Neuronal stem cell (in vitro differentiated cells): ENCODE measurements at regions not wholly inside any gene's neighbourhood (a gene's known extent, or its start where the extent isn't known, plus 50 kb on each side); places are given as distances from the start of the nearest gene placed in this dataset.
"Not testable (repeated sequence)": the region's sequence is repeated elsewhere in the genome, so short reads cannot be mapped to it uniquely, and the experiment has no call there.

ENCODE experiments used
- DNase-seq: peaks from one replicate; pipeline ENCODE4 v3.0.0-alpha.2; 2013; ENCODE audit warnings: low spot score
- H2AFZ ChIP-seq: one replicate; pipeline ENCODE4 v1.6.1; 2013; ENCODE audit warnings: mild to moderate bottlenecking, low read length, inconsistent platforms
- H2AK5ac ChIP-seq: 2 replicates; pipeline ENCODE4 v1.6.1; 2013; ENCODE audit warnings: low read depth, mild to moderate bottlenecking, inconsistent platforms, low read length, moderate library complexity, mixed read lengths
- H2BK120ac ChIP-seq: 2 replicates; pipeline ENCODE4 v1.6.1; 2013; ENCODE audit warnings: low read depth, mild to moderate bottlenecking, inconsistent platforms, low read length, moderate library complexity, mixed read lengths
- H2BK12ac ChIP-seq: one replicate; pipeline ENCODE4 v1.6.1; 2013; ENCODE audit warnings: low read length, inconsistent platforms
- H2BK15ac ChIP-seq: 2 replicates; pipeline ENCODE4 v1.6.1; 2013; ENCODE audit warnings: mild to moderate bottlenecking, low read length, inconsistent platforms, mixed read lengths
- H2BK5ac ChIP-seq: one replicate; pipeline ENCODE4 v1.6.1; 2013; ENCODE audit warnings: inconsistent platforms, mild to moderate bottlenecking, low read length, moderate library complexity
- H3K14ac ChIP-seq: one replicate; pipeline ENCODE4 v1.6.1; 2013; ENCODE audit warnings: low read length, inconsistent platforms
- H3K18ac ChIP-seq: 2 replicates; pipeline ENCODE4 v1.6.1; 2013; ENCODE audit warnings: low read length, inconsistent platforms
- H3K23ac ChIP-seq: 2 replicates; pipeline ENCODE4 v1.6.1; 2013; ENCODE audit warnings: low read depth, mild to moderate bottlenecking, mixed read lengths, low read length, inconsistent platforms; ENCODE audit not compliant: poor library complexity
- H3K27ac ChIP-seq: replicated peaks from 3 replicates; pipeline ENCODE4 v1.5.1; 2013; ENCODE audit warnings: low read length, inconsistent platforms
- H3K27me3 ChIP-seq, 3 experiments: 2 replicates each; pipeline ENCODE4 v1.6.1; 2013; ENCODE audit warnings: low read length in 3 of 3, mild to moderate bottlenecking in 2 of 3, inconsistent platforms in 1 of 3, low read depth in 1 of 3, mixed read lengths in 1 of 3, moderate library complexity in 1 of 3; ENCODE audit not compliant: control insufficient read depth in 3 of 3, insufficient read depth in 3 of 3
- H3K36me3 ChIP-seq, 2 donors: replicated peaks in 1 of 2; 2 replicates each; pipeline ENCODE4 v1.6.1; 2013; ENCODE audit warnings: low read length in 2 of 2; ENCODE audit not compliant: control insufficient read depth in 2 of 2, insufficient read depth in 2 of 2
- H3K4ac ChIP-seq: 2 replicates; pipeline ENCODE4 v1.6.1; 2013; ENCODE audit warnings: inconsistent platforms, mild to moderate bottlenecking, low read length, moderate library complexity
- H3K4me1 ChIP-seq, 2 donors: 1 replicate in 1 of 2; 2 replicates in 1 of 2; pipeline ENCODE4 v1.6.1; 2013; ENCODE audit warnings: low read length in 2 of 2, low read depth in 1 of 2; ENCODE audit not compliant: control insufficient read depth in 2 of 2, insufficient read depth in 1 of 2
- H3K4me2 ChIP-seq: one replicate; pipeline ENCODE4 v1.6.1; 2013; ENCODE audit warnings: mild to moderate bottlenecking, low read length, inconsistent platforms; ENCODE audit not compliant: insufficient read depth, poor library complexity, severe bottlenecking
- H3K4me3 ChIP-seq, 2 donors: 2 replicates each; pipeline ENCODE4 v1.5.1; 2013; ENCODE audit warnings: low read length in 2 of 2, mild to moderate bottlenecking in 2 of 2, inconsistent platforms in 1 of 2, moderate library complexity in 1 of 2
- H3K79me1 ChIP-seq: one replicate; pipeline ENCODE4 v1.6.1; 2013; ENCODE audit warnings: low read depth, mild to moderate bottlenecking, inconsistent platforms, low read length, moderate library complexity
- H3K9ac ChIP-seq: one replicate; pipeline ENCODE4 v1.6.1; 2013; ENCODE audit warnings: mild to moderate bottlenecking, low read depth, low read length, inconsistent platforms; ENCODE audit not compliant: poor library complexity
- H3K9me3 ChIP-seq, 2 donors: replicated peaks in 1 of 2; 2 replicates each; pipeline versions ENCODE3 to v1.6.1; 2013; ENCODE audit warnings: low read length in 2 of 2, mild to moderate bottlenecking in 2 of 2, inconsistent platforms in 1 of 2, low read depth in 1 of 2, mixed read lengths in 1 of 2, moderate library complexity in 1 of 2; ENCODE audit not compliant: control insufficient read depth in 2 of 2, insufficient read depth in 1 of 2
- H4K8ac ChIP-seq: one replicate; pipeline ENCODE4 v1.6.1; 2013; ENCODE audit warnings: low read depth, mild to moderate bottlenecking, inconsistent platforms, low read length, moderate library complexity
- H4K91ac ChIP-seq: one replicate; pipeline ENCODE4 v1.6.1; 2013; ENCODE audit warnings: low read length, low read depth, mild to moderate bottlenecking, inconsistent platforms; ENCODE audit not compliant: poor library complexity
- WGBS, 2 donors: extraction: QIAGEN DNeasy Blood & Tissue Kit; methylation state at CpG; one replicate each; pipeline ENCODE4 v1.1.7; 2013; ENCODE audit warnings: missing lambda C conversion rate in 2 of 2, mixed read lengths in 1 of 2; ENCODE audit not compliant: insufficient read length in 2 of 2, insufficient replicate concordance in 1 of 2; ENCODE audit errors: extremely low coverage in 2 of 2; 5-methylcytosine and 5-hydroxymethylcytosine counted together

DNA sequence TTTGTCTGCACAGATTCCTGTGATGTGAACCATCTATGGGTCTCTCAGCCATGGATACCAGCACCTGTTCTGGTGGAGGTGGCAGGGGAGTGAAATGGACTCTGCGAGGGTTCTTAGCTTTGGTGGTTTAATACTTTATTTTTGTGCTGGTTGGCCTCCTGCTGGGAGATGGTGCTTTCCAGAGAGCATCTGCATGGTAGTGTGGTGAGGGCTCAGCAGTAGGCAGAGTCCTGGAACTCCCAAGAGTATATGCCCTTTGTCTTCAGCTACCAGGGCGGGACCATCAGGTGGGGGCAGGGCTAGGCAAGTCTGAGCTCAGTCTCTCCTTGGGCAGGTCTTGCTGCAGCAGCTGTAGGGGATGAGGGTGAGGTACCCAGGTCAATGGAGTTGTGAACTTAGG lies 97.5 kb upstream of the TRIM2 start:
- H2BK15ac ChIP-seq, result peak overlapping the region; percentile 43
- H2AFZ ChIP-seq, H4K8ac ChIP-seq, H3K79me1 ChIP-seq, H3K27ac ChIP-seq, H3K27me3 ChIP-seq, H3K14ac ChIP-seq, H4K91ac ChIP-seq, DNase-seq, H2BK12ac ChIP-seq, H3K18ac ChIP-seq, H2BK5ac ChIP-seq, H3K4me3 ChIP-seq, H3K9ac ChIP-seq, H3K9me3 ChIP-seq, H3K4me1 ChIP-seq, H3K4ac ChIP-seq, H2BK120ac ChIP-seq, H3K23ac ChIP-seq, H3K36me3 ChIP-seq, H3K4me2 ChIP-seq, H2AK5ac ChIP-seq: not testable (repeated sequence)
- WGBS, 2 donors, result no CpG with 5 or more reads among the region's 2 CpGs

GRCh38 chr4:153107246-153107645 lies 97.0 kb upstream of the TRIM2 start:
- H2AK5ac ChIP-seq, result no peak overlapping the region
- H3K9ac ChIP-seq, result no peak overlapping the region
- H3K79me1 ChIP-seq, result no peaks in the 10 kb centered on the region
- H2BK5ac ChIP-seq, result no peak overlapping the region
- no peak overlapping the region for H3K4ac ChIP-seq
- no peak overlapping the region for H3K4me2 ChIP-seq
- H3K14ac ChIP-seq, result peak overlapping the region; percentile 6
- H3K9me3 ChIP-seq, result no peaks in the 10 kb centered on the region
- no peak overlapping the region for H3K27ac ChIP-seq
- H3K18ac ChIP-seq, result no peak overlapping the region
- H2BK15ac ChIP-seq, result peak overlapping the region; percentile 43
- peaks cover 0 to 6% (median 0%) of the 10 kb centered on the region in 3 experiments for H3K27me3 ChIP-seq
- no peak overlapping the region for H2BK12ac ChIP-seq
- H4K91ac ChIP-seq, result no peak overlapping the region
- H3K4me3 ChIP-seq, result no peak overlapping the region
- WGBS, 2 donors, result no CpG with 5 or more reads among the region's 8 CpGs
- H3K4me1 ChIP-seq, result no peaks in the 10 kb centered on the region
- no peak for DNase-seq
- H3K23ac ChIP-seq, result no peak overlapping the region
- H2BK120ac ChIP-seq, result no peak overlapping the region
- H2AFZ ChIP-seq, result no peak overlapping the region
- H4K8ac ChIP-seq, result no peak overlapping the region
- H3K36me3 ChIP-seq, result no peaks in the 10 kb centered on the region

GRCh38 chr4:153109296-153109849 lies 94.9 kb upstream of the TRIM2 start:
- DNase-seq, result no peak
- H3K4me1 ChIP-seq, result no peaks in the 10 kb centered on the region

DNA sequence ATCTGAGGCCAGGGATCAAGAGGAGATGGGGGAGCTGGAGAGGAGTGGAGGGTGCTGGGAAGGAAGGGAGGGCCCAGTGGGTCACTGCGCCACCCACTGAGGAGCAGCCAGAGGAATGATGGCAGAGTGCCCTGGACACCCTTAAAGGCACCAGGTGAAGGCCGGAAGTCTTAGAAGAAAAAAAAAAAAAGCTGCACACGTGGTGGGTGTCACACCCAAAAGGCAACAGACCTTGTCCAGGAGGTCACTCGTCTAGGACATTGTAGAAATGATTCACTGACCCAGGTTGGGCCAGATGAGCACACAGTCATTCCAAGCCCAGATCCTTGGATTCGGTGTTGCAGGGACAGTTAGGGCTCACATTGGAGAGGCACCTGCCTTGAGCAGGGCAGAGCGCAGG lies 93.5 kb upstream of the TRIM2 start:
- Histone ChIP-seq H2AFZ (no peak overlapping the region), H2BK15ac (no peak overlapping the region), H2BK12ac (no peak overlapping the region), H3K9me3 (no peaks in the 10 kb centered on the region), H3K18ac (no peak overlapping the region), H2BK5ac (no peak overlapping the region), H3K4ac (no peak overlapping the region), H4K8ac (no peak overlapping the region), H3K4me2 (no peak overlapping the region), H3K4me3 (no peak overlapping the region), H3K36me3 (no peaks in the 10 kb centered on the region), H3K14ac (no peak overlapping the region), H3K9ac (no peak overlapping the region), H3K4me1 (no peaks in the 10 kb centered on the region), H2BK120ac (no peak overlapping the region), H3K27ac (no peak overlapping the region), H3K79me1 (no peaks in the 10 kb centered on the region), H4K91ac (no peak overlapping the region), H2AK5ac (no peak overlapping the region), H3K27me3 (peaks cover 0 to 19% (median 0%) of the 10 kb centered on the region in 3 experiments), H3K23ac (no peak overlapping the region)
- no CpG with 5 or more reads among the region's 6 CpGs for WGBS, 2 donors
- DNase-seq, result no peak

More at GRCh38 chr4:153109296-153109849, 94.9 kb upstream of the TRIM2 start:
- Histone ChIP-seq H2BK12ac (no peak overlapping the region), H3K4me3 (no peak overlapping the region), H3K4ac (no peak overlapping the region), H3K23ac (no peak overlapping the region), H3K18ac (no peak overlapping the region), H3K9me3 (no peaks in the 10 kb centered on the region), H2AK5ac (no peak overlapping the region), H3K14ac (no peak overlapping the region), H2BK5ac (no peak overlapping the region), H3K36me3 (no peaks in the 10 kb centered on the region), H3K9ac (no peak overlapping the region), H4K91ac (no peak overlapping the region), H2AFZ (no peak overlapping the region), H3K27ac (no peak overlapping the region), H3K4me2 (no peak overlapping the region), H2BK15ac (no peak overlapping the region), H4K8ac (no peak overlapping the region), H2BK120ac (no peak overlapping the region), H3K27me3 (peaks cover 0 to 13% (median 0%) of the 10 kb centered on the region in 3 experiments), H3K79me1 (no peaks in the 10 kb centered on the region)
- no CpG with 5 or more reads among the region's 3 CpGs for WGBS, 2 donors
